HG03025 (cell line): ENCODE measurements at regions not wholly inside any gene's neighbourhood (a gene's known extent, or its start where the extent isn't known, plus 50 kb on each side); places are given as distances from the start of the nearest gene placed in this dataset.

Experiments
- ATAC-seq: cut with Tn5 transposase; IDR thresholded peaks from one replicate; pipeline ENCODE4 v1.9.1; 2021; ENCODE audit warnings: mild to moderate bottlenecking, moderate library complexity; ENCODE audit not compliant: unreplicated experiment, low FRiP score

- ATAC-seq: no peak
Measured at GRCh38 chr1:222372221-222372620, 175.7 kb downstream of the HHIPL2 start.

GRCh38 chr1:222370913-222371675 lies 176.8 kb downstream of the HHIPL2 start:
- no peak for ATAC-seq

GRCh38 chr1:222370081-222370912 lies 177.6 kb downstream of the HHIPL2 start:
- ATAC-seq: no peak

- ATAC-seq: no peak
Measured at GRCh38 chr1:222369148-222369547, 178.8 kb downstream of the HHIPL2 start.

- ATAC-seq: no peak
Measured at GRCh38 chr1:222358100-222358499, 189.8 kb downstream of the HHIPL2 start.

- ATAC-seq: no peak
Measured at GRCh38 chr1:222357252-222357651, 190.7 kb downstream of the HHIPL2 start.

GRCh38 chr1:222347627-222348026 lies 200.3 kb downstream of the HHIPL2 start:
- ATAC-seq: no peak

- ATAC-seq: no peak
Measured at GRCh38 chr1:222346955-222347354, 200.9 kb downstream of the HHIPL2 start.

- ATAC-seq: no peak
Measured at GRCh38 chr1:222339376-222339947, 208.4 kb downstream of the HHIPL2 start.

GRCh38 chr1:222335586-222335985 lies 212.3 kb downstream of the HHIPL2 start:
- no peak for ATAC-seq

GRCh38 chr1:222334026-222334680 lies 213.8 kb downstream of the HHIPL2 start:
- no peak for ATAC-seq

GRCh38 chr1:222331765-222332164 lies 216.1 kb downstream of the HHIPL2 start:
- ATAC-seq: no peak

- ATAC-seq: no peak
Measured at GRCh38 chr1:222331340-222331739, 216.6 kb downstream of the HHIPL2 start.

GRCh38 chr1:222329493-222330045 lies 218.3 kb downstream of the HHIPL2 start:
- ATAC-seq: no peak

- ATAC-seq: no peak
Measured at GRCh38 chr1:222326710-222327036, 221.2 kb downstream of the HHIPL2 start.

- ATAC-seq: no peak
Measured at GRCh38 chr1:222326006-222326709, 221.7 kb downstream of the HHIPL2 start.

GRCh38 chr1:222325506-222325905 lies 222.4 kb downstream of the HHIPL2 start:
- ATAC-seq: no peak

GRCh38 chr1:222314839-222315238 lies 233.1 kb downstream of the HHIPL2 start:
- ATAC-seq: no peak

- no peak for ATAC-seq
Measured at GRCh38 chr1:222310836-222311235, 237.1 kb downstream of the HHIPL2 start.

GRCh38 chr1:222307621-222308020 lies 240.3 kb downstream of the HHIPL2 start:
- no peak for ATAC-seq
